ENCODE measurements at regions not wholly inside any gene's neighbourhood (a gene's known extent, or its start where the extent isn't known, plus 50 kb on each side); places are given as distances from the start of the nearest gene placed in this dataset.

DNA sequence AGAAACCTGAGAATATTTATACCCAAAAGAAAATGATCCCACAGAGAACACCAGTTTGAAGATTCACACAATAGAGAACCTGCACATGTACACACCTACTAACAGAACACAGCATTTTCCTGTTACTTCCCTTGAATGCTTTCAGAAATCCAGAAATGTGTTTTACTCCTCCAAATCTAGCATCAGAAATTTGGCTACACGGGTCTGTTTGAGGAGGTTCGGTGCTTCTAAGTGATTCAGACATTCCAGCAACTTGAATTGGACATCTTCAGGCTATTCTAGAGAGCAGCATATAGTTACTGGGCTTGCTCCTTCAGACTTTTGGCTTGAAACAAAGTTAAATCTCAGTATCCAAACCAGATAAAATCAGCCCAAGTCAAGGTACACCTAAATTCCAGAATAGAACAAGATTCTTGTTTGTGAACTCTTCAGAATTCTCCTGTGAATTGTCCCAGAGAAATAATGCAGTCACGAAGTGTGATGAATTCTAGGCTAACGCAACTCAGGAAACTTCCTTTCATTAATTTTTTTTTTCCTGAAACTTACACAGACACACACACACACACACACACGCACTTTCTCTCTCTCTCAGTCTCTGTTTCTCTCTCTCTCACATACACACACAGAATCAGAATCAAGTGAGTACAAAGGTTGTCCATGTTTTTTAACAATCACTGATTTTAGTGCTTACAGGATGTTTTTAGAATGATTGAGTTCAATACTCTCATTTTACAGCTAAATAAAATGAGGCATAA is 278.4 kb upstream of the SNX7 start:
- Histone ChIP-seq H3K9ac (no peak overlapping the region), H3K4me2 (no peak overlapping the region), H3K4me1 (no peaks in the 10 kb centered on the region), H3K79me2 (ENCODE audit: low read depth) (no peaks in the 10 kb centered on the region), H3K27ac (no peak overlapping the region), H3K36me3 (no peaks in the 10 kb centered on the region), H3F3A (ENCODE audit: low read depth) (no peaks in the 10 kb centered on the region), H3K4me3 (no peak overlapping the region), H3K9me3 (ENCODE audit: low read depth) (no peaks in the 10 kb centered on the region), H2AFZ (replicated peaks) (no peak overlapping the region), H3K27me3 (no peaks in the 10 kb centered on the region), H4K20me1 (ENCODE audit: low read depth) (no peaks in the 10 kb centered on the region)
- no peak for DNase-seq (ENCODE audit: low spot score)
- no peaks in the 10 kb centered on the region for H3K27me3 Mint-ChIP-seq (ENCODE audit: insufficient read depth, low read depth)
- TF ChIP-seq, protein P1, sequence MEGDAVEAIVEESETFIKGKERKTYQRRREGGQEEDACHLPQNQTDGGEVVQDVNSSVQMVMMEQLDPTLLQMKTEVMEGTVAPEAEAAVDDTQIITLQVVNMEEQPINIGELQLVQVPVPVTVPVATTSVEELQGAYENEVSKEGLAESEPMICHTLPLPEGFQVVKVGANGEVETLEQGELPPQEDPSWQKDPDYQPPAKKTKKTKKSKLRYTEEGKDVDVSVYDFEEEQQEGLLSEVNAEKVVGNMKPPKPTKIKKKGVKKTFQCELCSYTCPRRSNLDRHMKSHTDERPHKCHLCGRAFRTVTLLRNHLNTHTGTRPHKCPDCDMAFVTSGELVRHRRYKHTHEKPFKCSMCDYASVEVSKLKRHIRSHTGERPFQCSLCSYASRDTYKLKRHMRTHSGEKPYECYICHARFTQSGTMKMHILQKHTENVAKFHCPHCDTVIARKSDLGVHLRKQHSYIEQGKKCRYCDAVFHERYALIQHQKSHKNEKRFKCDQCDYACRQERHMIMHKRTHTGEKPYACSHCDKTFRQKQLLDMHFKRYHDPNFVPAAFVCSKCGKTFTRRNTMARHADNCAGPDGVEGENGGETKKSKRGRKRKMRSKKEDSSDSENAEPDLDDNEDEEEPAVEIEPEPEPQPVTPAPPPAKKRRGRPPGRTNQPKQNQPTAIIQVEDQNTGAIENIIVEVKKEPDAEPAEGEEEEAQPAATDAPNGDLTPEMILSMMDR (IDR thresholded peaks at IDR 0.05) = no peak
- TF ChIP-seq EZH2 (IDR thresholded peaks at IDR 0.05) (no peak), EZH2phosphoT487 (IDR thresholded peaks at IDR 0.05) (no peak)
- peaks cover 6% of the 10 kb centered on the region for H3K4me1 Mint-ChIP-seq
- H3K36me3 Mint-ChIP-seq = no peaks in the 10 kb centered on the region
- no peak overlapping the region for H3K4me3 Mint-ChIP-seq
- H3K27ac Mint-ChIP-seq = no peak overlapping the region
- H3K9me3 Mint-ChIP-seq = no peaks in the 10 kb centered on the region

DNA sequence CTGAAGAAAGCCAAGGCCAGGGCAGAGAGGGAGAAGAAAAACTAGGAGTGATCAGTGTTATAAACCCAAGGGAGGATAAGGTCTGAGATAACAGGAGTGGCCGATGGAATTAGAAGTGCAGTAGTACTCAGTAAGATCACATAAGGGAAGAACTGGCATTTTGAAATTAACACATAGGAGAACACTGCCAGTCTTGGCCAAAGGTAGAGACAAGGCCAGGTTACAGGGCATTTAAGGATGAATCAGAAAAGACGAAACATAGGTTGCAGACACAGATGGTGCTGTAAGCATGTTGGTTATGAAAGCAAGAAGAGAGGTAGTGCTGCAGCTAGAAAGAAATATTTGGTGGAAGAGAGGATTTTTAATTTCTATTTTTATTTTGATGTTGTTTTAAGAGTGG is 278.9 kb upstream of the SNX7 start:
- H3K4me2 ChIP-seq = no peak overlapping the region
- no peak for DNase-seq (ENCODE audit: low spot score)
- no peak overlapping the region for H3K4me3 ChIP-seq
- no peaks in the 10 kb centered on the region for H3K9me3 Mint-ChIP-seq
- no peaks in the 10 kb centered on the region for H4K20me1 ChIP-seq (ENCODE audit: low read depth)
- H3K4me3 Mint-ChIP-seq = no peak overlapping the region
- no peak overlapping the region for H2AFZ ChIP-seq (replicated peaks)
- no peak overlapping the region for H3K9ac ChIP-seq
- H3F3A ChIP-seq (ENCODE audit: low read depth) = no peaks in the 10 kb centered on the region
- H3K4me1 Mint-ChIP-seq = peaks cover under 1% of the 10 kb centered on the region
- H3K36me3 ChIP-seq = no peaks in the 10 kb centered on the region
- no peak overlapping the region for H3K27ac ChIP-seq
- no peaks in the 10 kb centered on the region for H3K27me3 Mint-ChIP-seq (ENCODE audit: insufficient read depth, low read depth)
- no peak overlapping the region for H3K27ac Mint-ChIP-seq
- no peaks in the 10 kb centered on the region for H3K36me3 Mint-ChIP-seq
- H3K79me2 ChIP-seq (ENCODE audit: low read depth) = no peaks in the 10 kb centered on the region
- H3K27me3 ChIP-seq = no peaks in the 10 kb centered on the region
- H3K9me3 ChIP-seq (ENCODE audit: low read depth) = no peaks in the 10 kb centered on the region
- no peaks in the 10 kb centered on the region for H3K4me1 ChIP-seq
- no peak for TF ChIP-seq EZH2 (IDR thresholded peaks at IDR 0.05)
- TF ChIP-seq EZH2phosphoT487 (IDR thresholded peaks at IDR 0.05) = no peak
- TF ChIP-seq, protein P1 (IDR thresholded peaks at IDR 0.05) = no peak

DNA sequence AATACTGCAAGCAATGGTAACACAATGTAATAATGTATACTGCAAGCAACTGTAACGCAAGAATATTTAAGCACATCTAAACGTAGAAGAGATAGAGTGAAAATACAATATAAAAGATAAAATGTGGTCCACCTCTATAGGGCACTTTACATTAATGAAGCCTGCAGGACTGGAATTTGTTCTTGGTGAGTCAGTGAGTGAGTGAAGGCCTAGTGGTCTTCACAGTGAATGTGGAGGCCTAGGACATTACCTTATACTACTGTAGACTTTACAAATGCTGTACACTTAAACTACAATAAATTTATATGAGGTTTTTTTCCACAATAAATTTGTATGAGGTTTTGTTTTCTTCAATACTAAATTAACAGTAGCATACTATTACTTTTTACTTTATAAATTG is 287.4 kb upstream of the SNX7 start:
- H3K79me2 ChIP-seq (ENCODE audit: low read depth) = no peaks in the 10 kb centered on the region
- Mint-ChIP-seq H3K9me3 (no peaks in the 10 kb centered on the region), H3K4me3 (no peak overlapping the region), H3K27me3 (ENCODE audit: insufficient read depth, low read depth) (peaks cover 3% of the 10 kb centered on the region), H3K36me3 (no peaks in the 10 kb centered on the region), H3K4me1 (no peaks in the 10 kb centered on the region), H3K27ac (no peak overlapping the region)
- H3K36me3 ChIP-seq = no peaks in the 10 kb centered on the region
- H3K27me3 ChIP-seq = no peaks in the 10 kb centered on the region
- H3K9ac ChIP-seq = no peak overlapping the region
- no peaks in the 10 kb centered on the region for H4K20me1 ChIP-seq (ENCODE audit: low read depth)
- TF ChIP-seq, protein P1 (IDR thresholded peaks at IDR 0.05) = no peak
- TF ChIP-seq EZH2 (IDR thresholded peaks at IDR 0.05) = no peak
- TF ChIP-seq EZH2phosphoT487 (IDR thresholded peaks at IDR 0.05) = no peak
- H3F3A ChIP-seq (ENCODE audit: low read depth) = no peaks in the 10 kb centered on the region
- no peak overlapping the region for H2AFZ ChIP-seq (replicated peaks)
- DNase-seq (ENCODE audit: low spot score) = no peak
- no peaks in the 10 kb centered on the region for H3K4me1 ChIP-seq
- no peak overlapping the region for H3K27ac ChIP-seq
- no peak overlapping the region for H3K4me3 ChIP-seq
- no peaks in the 10 kb centered on the region for H3K9me3 ChIP-seq (ENCODE audit: low read depth)
- no peak overlapping the region for H3K4me2 ChIP-seq

All from neural progenitor cell (in vitro differentiated cells).